ENCODE measurements at regions not wholly inside any gene's neighbourhood (a gene's known extent, or its start where the extent isn't known, plus 50 kb on each side); places are given as distances from the start of the nearest gene placed in this dataset.

GRCh38 chr3:164470471-164470870 is 607.8 kb downstream of the SI start:
- DNase-seq (ENCODE audit: extremely low spot score, unreplicated experiment), result no peak
- H3K4me1 Mint-ChIP-seq (ENCODE audit: unreplicated experiment), result no peaks in the 10 kb centered on the region
- H3K36me3 Mint-ChIP-seq, result no peaks in the 10 kb centered on the region
- H3K9me3 Mint-ChIP-seq, result no peaks in the 10 kb centered on the region
- no peak overlapping the region for H3K27ac Mint-ChIP-seq
- H3K4me3 Mint-ChIP-seq, result no peak overlapping the region
- no peaks in the 10 kb centered on the region for H3K27me3 Mint-ChIP-seq
- no peak for TF ChIP-seq CTCF (conservative IDR thresholded peaks at IDR 0.05)

- Mint-ChIP-seq H3K4me1 (ENCODE audit: unreplicated experiment) (no peaks in the 10 kb centered on the region), H3K27ac (no peak overlapping the region), H3K36me3 (no peaks in the 10 kb centered on the region), H3K4me3 (no peak overlapping the region), H3K27me3 (no peaks in the 10 kb centered on the region), H3K9me3 (no peaks in the 10 kb centered on the region)
- no peak for DNase-seq (ENCODE audit: extremely low spot score, unreplicated experiment)
- no peak for TF ChIP-seq CTCF (conservative IDR thresholded peaks at IDR 0.05)
Measured at GRCh38 chr3:164468055-164468454, 610.2 kb downstream of the SI start.

- H3K36me3 Mint-ChIP-seq, result no peaks in the 10 kb centered on the region
- TF ChIP-seq CTCF (conservative IDR thresholded peaks at IDR 0.05), result no peak
- H3K4me1 Mint-ChIP-seq (ENCODE audit: unreplicated experiment), result no peaks in the 10 kb centered on the region
- H3K9me3 Mint-ChIP-seq, result no peaks in the 10 kb centered on the region
- no peak overlapping the region for H3K4me3 Mint-ChIP-seq
- no peaks in the 10 kb centered on the region for H3K27me3 Mint-ChIP-seq
- no peak for DNase-seq (ENCODE audit: extremely low spot score, unreplicated experiment)
- no peak overlapping the region for H3K27ac Mint-ChIP-seq
Measured at GRCh38 chr3:164467007-164467406, 611.3 kb downstream of the SI start.

GRCh38 chr3:164465172-164465571 is 613.1 kb downstream of the SI start:
- Mint-ChIP-seq H3K27me3 (no peaks in the 10 kb centered on the region), H3K27ac (no peak overlapping the region), H3K4me1 (ENCODE audit: unreplicated experiment) (no peaks in the 10 kb centered on the region), H3K4me3 (no peak overlapping the region), H3K9me3 (no peaks in the 10 kb centered on the region), H3K36me3 (no peaks in the 10 kb centered on the region)
- no peak for DNase-seq (ENCODE audit: extremely low spot score, unreplicated experiment)
- no peak for TF ChIP-seq CTCF (conservative IDR thresholded peaks at IDR 0.05)

GRCh38 chr3:164460851-164461250 is 617.4 kb downstream of the SI start:
- Mint-ChIP-seq H3K4me1 (ENCODE audit: unreplicated experiment) (no peaks in the 10 kb centered on the region), H3K27me3 (no peaks in the 10 kb centered on the region), H3K9me3 (no peaks in the 10 kb centered on the region), H3K4me3 (no peak overlapping the region), H3K36me3 (no peaks in the 10 kb centered on the region), H3K27ac (no peak overlapping the region)
- DNase-seq (ENCODE audit: extremely low spot score, unreplicated experiment), result no peak
- TF ChIP-seq CTCF (conservative IDR thresholded peaks at IDR 0.05), result no peak

GRCh38 chr3:164459521-164460151 is 618.7 kb downstream of the SI start:
- Mint-ChIP-seq H3K4me3 (no peak overlapping the region), H3K4me1 (ENCODE audit: unreplicated experiment) (no peaks in the 10 kb centered on the region), H3K9me3 (no peaks in the 10 kb centered on the region), H3K36me3 (no peaks in the 10 kb centered on the region), H3K27me3 (no peaks in the 10 kb centered on the region), H3K27ac (no peak overlapping the region)
- DNase-seq (ENCODE audit: extremely low spot score, unreplicated experiment), result no peak
- TF ChIP-seq CTCF (conservative IDR thresholded peaks at IDR 0.05), result no peak
